Fibroblast of mammary gland (primary cell): ENCODE measurements at regions not wholly inside any gene's neighbourhood (a gene's known extent, or its start where the extent isn't known, plus 50 kb on each side); places are given as distances from the start of the nearest gene placed in this dataset.

Experiments
- DNase-seq: peaks from one replicate; pipeline ENCODE4 v3.0.0-alpha.2; 2010; ENCODE audit warnings: low read depth
- H3K4me3 ChIP-seq: 2 replicates; pipeline ENCODE4 v1.5.1; 2011; ENCODE audit warnings: low read depth, mild to moderate bottlenecking, low read length, moderate library complexity; ENCODE audit not compliant: control insufficient read depth
- CTCF ChIP-seq: conservative IDR thresholded peaks from 2 replicates; pipeline ENCODE4 v1.5.1; 2011; ENCODE audit warnings: low read depth, low read length, inconsistent platforms; ENCODE audit not compliant: control insufficient read depth, insufficient read depth

GRCh38 chr2:63675026-63675425 is 86.3 kb downstream of the MDH1 start:
- TF ChIP-seq CTCF, result no peak

GRCh38 chr2:63676135-63676534 is 87.4 kb downstream of the MDH1 start:
- TF ChIP-seq CTCF, result no peak
- no peak for DNase-seq
- no peak overlapping the region for H3K4me3 ChIP-seq

More at GRCh38 chr2:63675026-63675425, 86.3 kb downstream of the MDH1 start:
- no peak for DNase-seq
- no peak overlapping the region for H3K4me3 ChIP-seq

GRCh38 chr2:63678085-63678484 is 89.3 kb downstream of the MDH1 start:
- no peak for TF ChIP-seq CTCF
- DNase-seq, result no peak
- no peak overlapping the region for H3K4me3 ChIP-seq

- no peak overlapping the region for H3K4me3 ChIP-seq
- TF ChIP-seq CTCF, result no peak
- DNase-seq, result no peak
Observed at GRCh38 chr2:63678551-63678950, 89.8 kb downstream of the MDH1 start.

GRCh38 chr2:63679252-63679855 is 90.6 kb downstream of the MDH1 start:
- no peak for DNase-seq
- H3K4me3 ChIP-seq, result no peak overlapping the region
- no peak for TF ChIP-seq CTCF

GRCh38 chr2:63680455-63680854 is 91.7 kb downstream of the MDH1 start:
- no peak for TF ChIP-seq CTCF
- no peak for DNase-seq

GRCh38 chr2:63681896-63682295 is 93.1 kb downstream of the MDH1 start:
- H3K4me3 ChIP-seq, result no peak overlapping the region
- DNase-seq, result no peak
- no peak for TF ChIP-seq CTCF

More at GRCh38 chr2:63680455-63680854, 91.7 kb downstream of the MDH1 start:
- no peak overlapping the region for H3K4me3 ChIP-seq
